MM.1S (cell line): ENCODE measurements at regions not wholly inside any gene's neighbourhood (a gene's known extent, or its start where the extent isn't known, plus 50 kb on each side); places are given as distances from the start of the nearest gene placed in this dataset.

Experiments
- DNase-seq: peaks from one replicate; pipeline ENCODE4 v3.0.0-alpha.2; 2015
- H2AFZ ChIP-seq: fragments of 300-600 bp; sonication (generic); 2 replicates; pipeline ENCODE4 v1.6.0; 2016; ENCODE audit warnings: antibody characterized with exemption, low read length
- H3F3A ChIP-seq: fragments of 300-600 bp; sonication (generic); 2 replicates; pipeline ENCODE4 v1.6.1; 2016; ENCODE audit warnings: mild to moderate bottlenecking, antibody characterized with exemption, low read length, moderate library complexity, mixed read lengths; ENCODE audit not compliant: insufficient read depth
- H3K27ac ChIP-seq: fragments of 300-600 bp; sonication (generic); 2 replicates; pipeline ENCODE4 v1.5.1; 2016; ENCODE audit warnings: mild to moderate bottlenecking, low read length
- H3K27me3 ChIP-seq: fragments of 300-600 bp; sonication (generic); replicated peaks from 2 replicates; pipeline ENCODE4 v1.6.0; 2016; ENCODE audit warnings: low read length; ENCODE audit not compliant: insufficient read depth
- H3K36me3 ChIP-seq: fragments of 300-600 bp; sonication (generic); replicated peaks from 2 replicates; pipeline ENCODE4 v1.6.1; 2016; ENCODE audit warnings: mild to moderate bottlenecking, low read length, mixed read lengths; ENCODE audit not compliant: insufficient read depth
- H3K4me1 ChIP-seq: fragments of 300-600 bp; sonication (generic); 2 replicates; pipeline ENCODE4 v1.6.1; 2016; ENCODE audit warnings: low read length, mixed read lengths
- H3K4me2 ChIP-seq: fragments of 300-600 bp; sonication (generic); 2 replicates; pipeline ENCODE4 v1.6.0; 2016; ENCODE audit warnings: low read depth, low read length
- H3K4me3 ChIP-seq: fragments of 300-600 bp; sonication (generic); 2 replicates; pipeline ENCODE4 v1.5.1; 2016; ENCODE audit warnings: low read length, mixed read lengths
- H3K79me2 ChIP-seq: fragments of 300-600 bp; sonication (generic); 2 replicates; pipeline ENCODE4 v1.6.1; 2016; ENCODE audit warnings: mixed run types, low read length, mixed read lengths
- H3K9ac ChIP-seq: fragments of 300-600 bp; sonication (generic); 2 replicates; pipeline ENCODE4 v1.6.1; 2016; ENCODE audit warnings: low read length, mixed read lengths
- H3K9me2 ChIP-seq: fragments of 300-600 bp; sonication (generic); replicated peaks from 2 replicates; pipeline ENCODE4 v1.6.1; 2016; ENCODE audit warnings: mild to moderate bottlenecking, low read length, mixed read lengths; ENCODE audit not compliant: insufficient read depth
- H3K9me3 ChIP-seq: fragments of 300-600 bp; sonication (generic); replicated peaks from 2 replicates; pipeline ENCODE4 v1.6.1; 2016; ENCODE audit warnings: mild to moderate bottlenecking, low read length, mixed read lengths; ENCODE audit not compliant: insufficient read depth
- H4K20me1 ChIP-seq: fragments of 300-600 bp; sonication (generic); 2 replicates; pipeline ENCODE4 v1.6.1; 2016; ENCODE audit warnings: mild to moderate bottlenecking, low read length, moderate library complexity, mixed read lengths; ENCODE audit not compliant: insufficient read depth
- EZH2 ChIP-seq: fragments of 300-600 bp; sonication (generic); optimal IDR thresholded peaks from 2 replicates; pipeline ENCODE3; 2017; ENCODE audit warnings: low read depth, mild to moderate bottlenecking, antibody characterized with exemption, low read length, mixed read lengths
- EZH2phosphoT487 ChIP-seq: fragments of 300-600 bp; sonication (generic); IDR thresholded peaks from 2 replicates; pipeline ENCODE4 v1.6.1; 2018; ENCODE audit warnings: antibody characterized with exemption, low read length
- TF ChIP-seq, protein P1 (sequence below): fragments of 300-600 bp; sonication (generic); IDR thresholded peaks from 2 replicates; pipeline ENCODE4 v1.5.1; 2016; ENCODE audit warnings: antibody characterized with exemption, low read length, mixed read lengths

DNA sequence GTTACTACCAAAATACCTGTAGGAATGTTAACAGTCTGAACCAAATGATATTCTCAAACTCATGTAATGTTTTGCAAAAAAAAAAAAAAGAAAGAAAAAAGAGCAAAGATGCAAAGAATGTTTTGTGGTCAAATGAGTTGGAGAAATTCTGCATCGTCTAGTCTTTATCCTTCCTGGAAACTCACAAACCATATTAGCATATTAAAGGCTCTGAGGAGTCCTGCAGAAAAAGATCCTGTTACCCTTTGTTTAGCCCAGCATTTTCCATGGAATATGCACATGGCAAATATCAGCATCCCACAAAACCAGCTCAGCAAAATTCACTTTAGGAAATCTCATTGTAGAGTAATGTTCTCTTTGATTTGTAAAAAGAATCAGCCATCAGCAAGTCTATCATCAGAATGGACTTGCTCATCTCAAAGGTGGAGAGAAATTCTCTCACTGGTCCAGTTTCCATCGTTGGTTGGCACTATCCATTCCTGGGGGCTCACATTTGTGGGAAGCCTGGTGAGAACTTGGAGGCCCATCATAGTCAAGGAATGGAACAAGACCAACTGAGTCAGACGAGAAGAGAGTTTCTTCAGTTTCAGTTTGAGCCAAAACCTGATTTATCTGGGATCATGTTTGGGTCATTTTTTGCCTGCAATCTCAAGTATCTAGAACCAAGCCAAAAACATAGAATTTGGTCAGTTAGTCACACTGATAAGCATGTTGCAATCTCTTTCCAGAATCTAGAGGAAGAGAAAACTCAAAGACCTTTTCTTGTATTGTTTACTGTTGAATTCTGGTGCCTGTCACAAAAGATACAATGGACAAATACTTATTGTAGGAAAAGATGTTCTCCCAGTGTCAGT lies 129.8 kb downstream of the TBX5 start:
- Histone ChIP-seq H2AFZ (no peak overlapping the region), H4K20me1 (no peaks in the 10 kb centered on the region), H3K27me3 (no peaks in the 10 kb centered on the region), H3K36me3 (no peaks in the 10 kb centered on the region), H3K9ac (no peak overlapping the region), H3K9me3 (no peaks in the 10 kb centered on the region), H3K27ac (no peak overlapping the region), H3F3A (no peaks in the 10 kb centered on the region), H3K9me2 (no peaks in the 10 kb centered on the region), H3K4me2 (no peak overlapping the region), H3K79me2 (no peaks in the 10 kb centered on the region), H3K4me3 (no peak overlapping the region), H3K4me1 (no peaks in the 10 kb centered on the region)
- TF ChIP-seq, protein P1, sequence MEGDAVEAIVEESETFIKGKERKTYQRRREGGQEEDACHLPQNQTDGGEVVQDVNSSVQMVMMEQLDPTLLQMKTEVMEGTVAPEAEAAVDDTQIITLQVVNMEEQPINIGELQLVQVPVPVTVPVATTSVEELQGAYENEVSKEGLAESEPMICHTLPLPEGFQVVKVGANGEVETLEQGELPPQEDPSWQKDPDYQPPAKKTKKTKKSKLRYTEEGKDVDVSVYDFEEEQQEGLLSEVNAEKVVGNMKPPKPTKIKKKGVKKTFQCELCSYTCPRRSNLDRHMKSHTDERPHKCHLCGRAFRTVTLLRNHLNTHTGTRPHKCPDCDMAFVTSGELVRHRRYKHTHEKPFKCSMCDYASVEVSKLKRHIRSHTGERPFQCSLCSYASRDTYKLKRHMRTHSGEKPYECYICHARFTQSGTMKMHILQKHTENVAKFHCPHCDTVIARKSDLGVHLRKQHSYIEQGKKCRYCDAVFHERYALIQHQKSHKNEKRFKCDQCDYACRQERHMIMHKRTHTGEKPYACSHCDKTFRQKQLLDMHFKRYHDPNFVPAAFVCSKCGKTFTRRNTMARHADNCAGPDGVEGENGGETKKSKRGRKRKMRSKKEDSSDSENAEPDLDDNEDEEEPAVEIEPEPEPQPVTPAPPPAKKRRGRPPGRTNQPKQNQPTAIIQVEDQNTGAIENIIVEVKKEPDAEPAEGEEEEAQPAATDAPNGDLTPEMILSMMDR, result no peak
- TF ChIP-seq EZH2phosphoT487 (no peak), EZH2 (no peak)
- no peak for DNase-seq

DNA sequence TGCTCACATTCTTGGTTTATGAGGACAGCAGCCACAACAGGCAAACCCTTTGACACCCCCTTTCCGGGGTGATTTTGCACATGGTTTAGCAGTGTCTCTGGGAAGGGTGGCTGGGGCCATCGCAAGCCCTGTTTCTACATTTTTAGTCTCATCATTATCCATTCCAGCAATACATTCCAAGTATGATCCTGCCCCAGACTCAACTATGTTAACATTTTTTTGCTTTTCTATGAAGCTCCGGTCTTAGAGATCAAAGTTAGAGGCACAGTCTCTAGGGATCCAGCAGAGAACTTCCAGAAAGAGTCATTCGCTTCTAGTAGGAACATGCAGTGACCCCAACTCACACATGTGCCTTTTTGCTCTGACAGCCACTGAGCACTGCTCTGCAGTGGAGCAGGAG lies 130.9 kb downstream of the TBX5 start:
- TF ChIP-seq EZH2, result no peak
- TF ChIP-seq, protein P1, result no peak
- no peak for TF ChIP-seq EZH2phosphoT487
- no peak overlapping the region for H3K27ac ChIP-seq
- no peaks in the 10 kb centered on the region for H3K4me1 ChIP-seq

DNA sequence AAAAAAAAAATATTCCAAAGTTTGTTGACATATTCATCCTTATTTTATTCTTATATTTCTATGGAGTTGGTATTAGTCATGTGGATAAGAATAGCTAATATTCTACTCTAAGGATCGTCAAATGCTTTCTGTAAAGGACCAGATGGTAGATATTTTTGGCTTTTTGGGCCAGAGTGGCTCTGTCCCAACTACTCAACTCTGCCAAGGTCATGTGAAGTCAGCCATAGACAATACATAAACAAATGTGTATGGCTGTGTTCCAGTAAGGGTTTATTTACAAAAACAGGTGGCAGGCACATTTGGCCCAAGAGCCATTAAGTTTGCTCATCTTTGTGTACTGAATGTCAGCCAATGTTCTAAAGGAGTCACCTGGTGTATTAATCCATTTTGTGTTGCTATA lies 131.8 kb downstream of the TBX5 start:
- Histone ChIP-seq H3K79me2 (no peaks in the 10 kb centered on the region), H4K20me1 (no peaks in the 10 kb centered on the region), H3K4me3 (no peak overlapping the region), H2AFZ (no peak overlapping the region), H3K4me2 (no peak overlapping the region), H3K36me3 (no peaks in the 10 kb centered on the region), H3K9me2 (no peaks in the 10 kb centered on the region), H3K27me3 (no peaks in the 10 kb centered on the region), H3K9me3 (no peaks in the 10 kb centered on the region), H3K27ac (no peak overlapping the region), H3F3A (no peaks in the 10 kb centered on the region), H3K4me1 (no peaks in the 10 kb centered on the region), H3K9ac (no peak overlapping the region)
- DNase-seq, result no peak
- TF ChIP-seq EZH2, result no peak
- TF ChIP-seq EZH2phosphoT487, result no peak
- TF ChIP-seq, protein P1, result no peak

More for the DNA sequence above, 130.9 kb downstream of the TBX5 start:
- Histone ChIP-seq H3K4me2 (no peak overlapping the region), H3K4me3 (no peak overlapping the region), H3K79me2 (no peaks in the 10 kb centered on the region), H3K9ac (no peak overlapping the region), H3K9me3 (no peaks in the 10 kb centered on the region), H3F3A (no peaks in the 10 kb centered on the region), H3K36me3 (no peaks in the 10 kb centered on the region), H3K27me3 (no peaks in the 10 kb centered on the region), H4K20me1 (no peaks in the 10 kb centered on the region), H3K9me2 (no peaks in the 10 kb centered on the region), H2AFZ (no peak overlapping the region)
- DNase-seq, result no peak
